Type B pancreatic cell (in vitro differentiated cells): ENCODE measurements at regions not wholly inside any gene's neighbourhood (a gene's known extent, or its start where the extent isn't known, plus 50 kb on each side); places are given as distances from the start of the nearest gene placed in this dataset.

Experiments used
- DNase-seq: peaks from one replicate; pipeline ENCODE4 v3.0.0; 2021; ENCODE audit warnings: mixed read lengths; ENCODE audit not compliant: unreplicated experiment; ENCODE audit errors: extremely low spot score
- H3K27ac Mint-ChIP-seq: 2 replicates; pipeline ENCODE4 v1.8.0; 2021; ENCODE audit warnings: mild to moderate bottlenecking, mixed read lengths
- H3K27me3 Mint-ChIP-seq: 2 replicates; pipeline ENCODE4 v1.8.0; 2021; ENCODE audit warnings: mixed read lengths
- H3K36me3 Mint-ChIP-seq: 2 replicates; pipeline ENCODE4 v1.8.0; 2021; ENCODE audit warnings: mixed read lengths
- H3K4me1 Mint-ChIP-seq: one replicate; pipeline ENCODE4 v1.8.0; 2021; ENCODE audit warnings: mixed read lengths; ENCODE audit not compliant: unreplicated experiment
- H3K4me3 Mint-ChIP-seq: 2 replicates; pipeline ENCODE4 v1.8.0; 2021; ENCODE audit warnings: mild to moderate bottlenecking, mixed read lengths
- H3K9me3 Mint-ChIP-seq: 2 replicates; pipeline ENCODE4 v1.8.0; 2021; ENCODE audit warnings: mixed read lengths
- CTCF ChIP-seq: fragments of 200-600 bp; sonication (generic); conservative IDR thresholded peaks from 2 replicates; pipeline ENCODE4 v1.5.0; 2021; ENCODE audit warnings: antibody characterized with exemption, mild to moderate bottlenecking

GRCh38 chr3:105938806-105939205 is 70.0 kb upstream of the CBLB start:
- Mint-ChIP-seq H3K27me3 (no peaks in the 10 kb centered on the region), H3K9me3 (no peaks in the 10 kb centered on the region), H3K4me1 (peaks cover 3% of the 10 kb centered on the region), H3K4me3 (no peak overlapping the region), H3K36me3 (no peaks in the 10 kb centered on the region), H3K27ac (no peak overlapping the region)
- no peak for DNase-seq
- TF ChIP-seq CTCF: no peak

GRCh38 chr3:105944276-105944675 is 75.5 kb upstream of the CBLB start:
- Mint-ChIP-seq H3K36me3 (no peaks in the 10 kb centered on the region), H3K4me1 (no peaks in the 10 kb centered on the region), H3K9me3 (no peaks in the 10 kb centered on the region), H3K27ac (no peak overlapping the region), H3K27me3 (no peaks in the 10 kb centered on the region), H3K4me3 (no peak overlapping the region)
- no peak for TF ChIP-seq CTCF
- no peak for DNase-seq

GRCh38 chr3:105944721-105945120 is 75.9 kb upstream of the CBLB start:
- no peaks in the 10 kb centered on the region for H3K9me3 Mint-ChIP-seq
- DNase-seq: no peak

GRCh38 chr3:105948101-105948500 is 79.3 kb upstream of the CBLB start:
- H3K4me3 Mint-ChIP-seq: no peak overlapping the region
- TF ChIP-seq CTCF: no peak
- H3K27ac Mint-ChIP-seq: no peak overlapping the region
- no peaks in the 10 kb centered on the region for H3K27me3 Mint-ChIP-seq
- H3K36me3 Mint-ChIP-seq: no peaks in the 10 kb centered on the region
- peaks cover 4% of the 10 kb centered on the region for H3K9me3 Mint-ChIP-seq
- no peaks in the 10 kb centered on the region for H3K4me1 Mint-ChIP-seq
- no peak for DNase-seq

More at GRCh38 chr3:105944721-105945120, 75.9 kb upstream of the CBLB start:
- H3K4me1 Mint-ChIP-seq: no peaks in the 10 kb centered on the region
- H3K36me3 Mint-ChIP-seq: no peaks in the 10 kb centered on the region
- no peak overlapping the region for H3K4me3 Mint-ChIP-seq
- H3K27me3 Mint-ChIP-seq: no peaks in the 10 kb centered on the region
- H3K27ac Mint-ChIP-seq: no peak overlapping the region
- TF ChIP-seq CTCF: no peak

- H3K36me3 Mint-ChIP-seq: no peaks in the 10 kb centered on the region
- no peak overlapping the region for H3K27ac Mint-ChIP-seq
- H3K4me1 Mint-ChIP-seq: peaks cover 3% of the 10 kb centered on the region
- no peak for DNase-seq
- no peaks in the 10 kb centered on the region for H3K27me3 Mint-ChIP-seq
- TF ChIP-seq CTCF: no peak
- H3K4me3 Mint-ChIP-seq: no peak overlapping the region
- peaks cover 4% of the 10 kb centered on the region for H3K9me3 Mint-ChIP-seq
Observed at GRCh38 chr3:105950881-105951600, 82.2 kb upstream of the CBLB start.
